Astrocyte (in vitro differentiated cells and primary cell): ENCODE measurements at regions not wholly inside any gene's neighbourhood (a gene's known extent, or its start where the extent isn't known, plus 50 kb on each side); places are given as distances from the start of the nearest gene placed in this dataset.
"Not testable (repeated sequence)": the region's sequence is repeated elsewhere in the genome, so short reads cannot be mapped to it uniquely, and the experiment has no call there.

Source experiments
- DNase-seq: peaks from one replicate; pipeline ENCODE4 v3.0.0-alpha.2; 2010; ENCODE audit warnings: low read depth
- FAIRE-seq: peaks from 2 replicates; lab custom pipeline; 2011; peaks lifted over from hg19 to GRCh38; lab: Jason Lieb, UNC
- H2AFZ ChIP-seq: 2 replicates; pipeline ENCODE4 v1.6.0; 2012; ENCODE audit warnings: low read depth, low read length, inconsistent platforms
- H3K27ac ChIP-seq: 2 replicates; pipeline ENCODE4 v1.5.1; 2011; ENCODE audit warnings: low read depth, low read length, inconsistent platforms
- H3K27me3 ChIP-seq: 2 replicates; pipeline ENCODE4 v1.6.0; 2011; ENCODE audit warnings: low read length, inconsistent platforms; ENCODE audit not compliant: insufficient read depth
- H3K36me3 ChIP-seq: 2 replicates; pipeline ENCODE4 v1.5.1; 2011; ENCODE audit warnings: low read length, inconsistent platforms; ENCODE audit not compliant: insufficient read depth
- H3K4me1 ChIP-seq: 2 replicates; pipeline ENCODE4 v1.5.1; 2011; ENCODE audit warnings: low read length, inconsistent platforms; ENCODE audit not compliant: insufficient read depth
- H3K4me2 ChIP-seq: 2 replicates; pipeline ENCODE4 v1.6.0; 2012; ENCODE audit warnings: low read length, inconsistent platforms
- H3K4me3 ChIP-seq: 2 replicates; pipeline ENCODE4 v1.5.1; 2011; ENCODE audit warnings: low read depth, mild to moderate bottlenecking, low read length, inconsistent platforms; ENCODE audit not compliant: insufficient read depth
- H3K79me2 ChIP-seq: 2 replicates; pipeline ENCODE4 v1.6.0; 2012; ENCODE audit warnings: mild to moderate bottlenecking, low read length, inconsistent platforms; ENCODE audit not compliant: insufficient read depth
- H3K9ac ChIP-seq: 2 replicates; pipeline ENCODE4 v1.6.0; 2012; ENCODE audit warnings: mild to moderate bottlenecking, low read length, inconsistent platforms
- H3K9me3 ChIP-seq: 2 replicates; pipeline ENCODE4 v1.5.1; 2012; ENCODE audit warnings: low read depth, mild to moderate bottlenecking, low read length, inconsistent platforms; ENCODE audit not compliant: insufficient read depth
- H4K20me1 ChIP-seq: 2 replicates; pipeline ENCODE4 v1.6.0; 2012; ENCODE audit warnings: low read length, inconsistent platforms; ENCODE audit not compliant: insufficient read depth
- H3K27ac Mint-ChIP-seq: one replicate; pipeline ENCODE4 v1.8.0; 2021; ENCODE audit warnings: mild to moderate bottlenecking, mixed read lengths; ENCODE audit not compliant: unreplicated experiment
- H3K27me3 Mint-ChIP-seq: one replicate; pipeline ENCODE4 v1.8.0; 2021; ENCODE audit warnings: low read depth, mixed read lengths; ENCODE audit not compliant: unreplicated experiment
- H3K36me3 Mint-ChIP-seq: one replicate; pipeline ENCODE4 v1.8.0; 2021; ENCODE audit warnings: low read depth, mixed read lengths; ENCODE audit not compliant: unreplicated experiment
- H3K4me1 Mint-ChIP-seq: one replicate; pipeline ENCODE4 v1.8.0; 2021; ENCODE audit warnings: low read depth, mixed read lengths; ENCODE audit not compliant: unreplicated experiment
- H3K4me3 Mint-ChIP-seq: one replicate; pipeline ENCODE4 v1.8.0; 2021; ENCODE audit warnings: mild to moderate bottlenecking, moderate library complexity, mixed read lengths; ENCODE audit not compliant: unreplicated experiment
- H3K9me3 Mint-ChIP-seq: one replicate; pipeline ENCODE4 v1.8.0; 2021; ENCODE audit warnings: mild to moderate bottlenecking, mixed read lengths; ENCODE audit not compliant: unreplicated experiment
- EZH2 ChIP-seq: IDR thresholded peaks from 2 replicates; pipeline ENCODE4 v1.6.1; 2012; ENCODE audit warnings: mild to moderate bottlenecking, low read length, inconsistent platforms; ENCODE audit not compliant: insufficient read depth
- TF ChIP-seq, protein P1 (sequence below): IDR thresholded peaks from 2 replicates; pipeline ENCODE4 v1.5.1; 2011; ENCODE audit warnings: low read depth, mild to moderate bottlenecking, inconsistent platforms, low read length, moderate library complexity; ENCODE audit not compliant: insufficient read depth

DNA sequence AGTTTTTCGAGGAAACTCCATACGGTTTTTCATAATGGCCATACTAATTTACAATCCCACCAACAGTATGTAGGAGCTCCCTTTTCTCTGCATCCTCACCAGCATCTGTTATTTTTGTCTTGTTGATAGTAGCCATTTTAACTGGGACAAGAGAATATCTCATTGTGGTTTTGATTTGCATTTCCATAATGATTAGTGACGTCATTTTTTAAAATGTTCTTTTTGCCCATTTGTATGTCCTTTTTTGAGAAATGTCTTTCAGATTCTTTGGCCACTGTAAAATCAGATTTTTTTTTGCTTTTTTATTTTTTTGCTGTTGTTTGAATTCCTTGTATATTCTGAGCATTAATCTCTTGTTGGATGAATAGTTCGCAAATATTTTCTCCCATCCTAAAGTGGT lies 243.9 kb downstream of the TRIML1 start:
- Mint-ChIP-seq H3K4me3 (no peak overlapping the region), H3K4me1 (peaks cover 7% of the 10 kb centered on the region), H3K27me3 (no peaks in the 10 kb centered on the region), H3K9me3 (peaks cover 9% of the 10 kb centered on the region), H3K27ac (no peak overlapping the region), H3K36me3 (no peaks in the 10 kb centered on the region)
- Histone ChIP-seq H3K27me3 (no peaks in the 10 kb centered on the region), H2AFZ (no peak overlapping the region), H3K36me3 (no peaks in the 10 kb centered on the region), H3K79me2 (no peaks in the 10 kb centered on the region), H3K9me3 (no peaks in the 10 kb centered on the region), H3K4me2 (no peak overlapping the region), H3K9ac (no peak overlapping the region), H4K20me1 (no peaks in the 10 kb centered on the region), H3K4me1 (no peaks in the 10 kb centered on the region), H3K27ac (no peak overlapping the region), H3K4me3 (no peak overlapping the region)
- TF ChIP-seq, protein P1, sequence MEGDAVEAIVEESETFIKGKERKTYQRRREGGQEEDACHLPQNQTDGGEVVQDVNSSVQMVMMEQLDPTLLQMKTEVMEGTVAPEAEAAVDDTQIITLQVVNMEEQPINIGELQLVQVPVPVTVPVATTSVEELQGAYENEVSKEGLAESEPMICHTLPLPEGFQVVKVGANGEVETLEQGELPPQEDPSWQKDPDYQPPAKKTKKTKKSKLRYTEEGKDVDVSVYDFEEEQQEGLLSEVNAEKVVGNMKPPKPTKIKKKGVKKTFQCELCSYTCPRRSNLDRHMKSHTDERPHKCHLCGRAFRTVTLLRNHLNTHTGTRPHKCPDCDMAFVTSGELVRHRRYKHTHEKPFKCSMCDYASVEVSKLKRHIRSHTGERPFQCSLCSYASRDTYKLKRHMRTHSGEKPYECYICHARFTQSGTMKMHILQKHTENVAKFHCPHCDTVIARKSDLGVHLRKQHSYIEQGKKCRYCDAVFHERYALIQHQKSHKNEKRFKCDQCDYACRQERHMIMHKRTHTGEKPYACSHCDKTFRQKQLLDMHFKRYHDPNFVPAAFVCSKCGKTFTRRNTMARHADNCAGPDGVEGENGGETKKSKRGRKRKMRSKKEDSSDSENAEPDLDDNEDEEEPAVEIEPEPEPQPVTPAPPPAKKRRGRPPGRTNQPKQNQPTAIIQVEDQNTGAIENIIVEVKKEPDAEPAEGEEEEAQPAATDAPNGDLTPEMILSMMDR: no peak
- TF ChIP-seq EZH2: no peak
- FAIRE-seq: no peak
- no peak for DNase-seq

DNA sequence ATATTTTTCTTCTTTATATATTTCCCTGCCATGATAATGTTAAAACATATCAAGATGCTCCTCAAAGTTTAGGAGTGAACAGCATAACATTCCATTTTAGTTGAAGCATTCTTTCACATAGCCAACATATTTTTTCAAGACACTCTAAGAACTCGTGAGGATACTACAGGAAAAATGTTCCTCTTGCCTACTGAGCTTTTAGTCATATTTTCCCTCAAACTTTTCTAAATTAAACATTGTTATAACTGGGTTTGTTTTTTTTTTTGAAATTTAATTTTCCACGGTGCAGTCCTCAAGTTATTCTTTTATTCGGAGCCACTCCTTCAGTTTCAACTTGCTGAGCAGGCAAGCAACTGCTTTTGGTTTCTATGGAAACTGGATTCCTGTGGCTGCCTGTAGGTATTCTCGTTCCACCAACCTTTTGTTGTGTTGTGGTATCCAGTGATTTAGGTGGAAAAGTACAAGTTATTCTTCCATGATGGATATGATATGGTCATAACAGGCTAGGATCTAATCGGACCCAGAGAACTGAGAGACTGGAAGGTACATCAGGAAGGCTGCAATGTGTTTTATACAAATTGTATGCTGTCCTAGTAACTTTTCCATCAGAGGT lies 248.0 kb downstream of the TRIML1 start:
- H3K36me3 ChIP-seq: no peaks in the 10 kb centered on the region
- H3K9me3 ChIP-seq: no peaks in the 10 kb centered on the region
- H3K27me3 ChIP-seq: no peaks in the 10 kb centered on the region
- H3K27ac ChIP-seq: peak overlapping the region; percentile 12
- H3K4me3 ChIP-seq: no peak overlapping the region
- H3K9ac ChIP-seq: peak overlapping the region; percentile 35
- no peak for TF ChIP-seq EZH2
- TF ChIP-seq, protein P1: no peak
- no peaks in the 10 kb centered on the region for H3K36me3 Mint-ChIP-seq
- H3K4me1 Mint-ChIP-seq: peaks cover 10% of the 10 kb centered on the region
- no peaks in the 10 kb centered on the region for H3K27me3 Mint-ChIP-seq
- no peaks in the 10 kb centered on the region for H3K4me1 ChIP-seq
- H3K27ac Mint-ChIP-seq: peak overlapping the region; percentile 91
- peak overlapping the region; percentile 36 for H3K4me3 Mint-ChIP-seq
- FAIRE-seq: no peak
- H3K4me2 ChIP-seq: peak overlapping the region; percentile 54
- H3K9me3 Mint-ChIP-seq: peaks cover 15% of the 10 kb centered on the region
- no peak overlapping the region for H2AFZ ChIP-seq
- H4K20me1 ChIP-seq: no peaks in the 10 kb centered on the region
- no peak for DNase-seq
- H3K79me2 ChIP-seq: no peaks in the 10 kb centered on the region

DNA sequence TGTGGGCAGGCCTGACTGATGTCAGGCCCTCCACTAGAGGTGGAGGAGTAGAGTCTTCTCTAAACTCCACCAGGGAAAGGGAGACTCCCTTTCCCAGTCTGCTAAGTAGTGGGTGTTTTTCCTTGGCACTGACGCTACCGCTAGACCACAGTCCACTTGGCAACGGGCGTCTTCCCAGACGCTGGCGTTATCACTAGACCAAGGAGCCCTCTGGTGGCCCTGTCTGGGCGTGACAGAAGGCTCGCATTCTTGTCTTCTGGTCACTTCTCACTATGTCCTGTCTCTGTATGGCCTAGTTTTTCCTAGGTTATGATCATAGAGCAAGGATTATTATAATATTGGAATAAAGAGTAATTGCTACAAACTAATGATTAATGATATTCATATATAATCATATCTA lies 252.1 kb downstream of the TRIML1 start:
- H3K9me3 Mint-ChIP-seq: peaks cover 11% of the 10 kb centered on the region
- DNase-seq, H3K79me2 ChIP-seq, H4K20me1 ChIP-seq, H3K4me2 ChIP-seq, H3K27me3 ChIP-seq, H3K4me1 ChIP-seq, H2AFZ ChIP-seq, H3K36me3 Mint-ChIP-seq, H3K4me3 ChIP-seq, H3K9me3 ChIP-seq, H3K36me3 ChIP-seq, H3K27me3 Mint-ChIP-seq, FAIRE-seq, H3K9ac ChIP-seq, H3K4me3 Mint-ChIP-seq, H3K27ac ChIP-seq: not testable (repeated sequence)
- H3K4me1 Mint-ChIP-seq: peaks cover 11% of the 10 kb centered on the region
- peak overlapping the region; percentile 66 for H3K27ac Mint-ChIP-seq
